Activated naive CD8-positive, alpha-beta T cell treated with anti-CD3 and anti-CD28 coated beads, Interleukin-2, amount 10 ng/mL, durations not matched to agents 7 days and 5 days (primary cell): ENCODE measurements at regions not wholly inside any gene's neighbourhood (a gene's known extent, or its start where the extent isn't known, plus 50 kb on each side); places are given as distances from the start of the nearest gene placed in this dataset.

ENCODE experiments used
- ATAC-seq: fragments of 150-1000 bp; cut with Tn5 transposase; one replicate; pipeline ENCODE4 v1.10.0; 2021; ENCODE audit warnings: low read depth, moderate library complexity
- POLR2A ChIA-PET: fragments of 350-600 bp; sonication (Branson Sonifier 250); formaldehyde crosslinking; loops from one replicate; lab custom pipeline; 2021; ENCODE audit warnings: antibody characterized with exemption; lab: Charles Lee
- DNase-seq: peaks from one replicate; pipeline ENCODE4 v3.0.0; 2021
- H3K27ac Mint-ChIP-seq: one replicate; pipeline ENCODE4 v1.8.0; 2022; ENCODE audit warnings: mild to moderate bottlenecking, mixed read lengths
- H3K27me3 Mint-ChIP-seq: one replicate; pipeline ENCODE4 v1.8.0; 2022; ENCODE audit warnings: mild to moderate bottlenecking, moderate library complexity, mixed read lengths
- H3K36me3 Mint-ChIP-seq: one replicate; pipeline ENCODE4 v1.8.0; 2021; ENCODE audit warnings: mild to moderate bottlenecking, mixed read lengths
- H3K4me1 Mint-ChIP-seq: one replicate; pipeline ENCODE4 v1.8.0; 2021; ENCODE audit warnings: mixed read lengths
- H3K4me3 Mint-ChIP-seq: one replicate; pipeline ENCODE4 v1.8.0; 2022; ENCODE audit warnings: mild to moderate bottlenecking, moderate library complexity, mixed read lengths
- H3K9me3 Mint-ChIP-seq: one replicate; pipeline ENCODE4 v1.8.0; 2021; ENCODE audit warnings: mixed read lengths

DNA sequence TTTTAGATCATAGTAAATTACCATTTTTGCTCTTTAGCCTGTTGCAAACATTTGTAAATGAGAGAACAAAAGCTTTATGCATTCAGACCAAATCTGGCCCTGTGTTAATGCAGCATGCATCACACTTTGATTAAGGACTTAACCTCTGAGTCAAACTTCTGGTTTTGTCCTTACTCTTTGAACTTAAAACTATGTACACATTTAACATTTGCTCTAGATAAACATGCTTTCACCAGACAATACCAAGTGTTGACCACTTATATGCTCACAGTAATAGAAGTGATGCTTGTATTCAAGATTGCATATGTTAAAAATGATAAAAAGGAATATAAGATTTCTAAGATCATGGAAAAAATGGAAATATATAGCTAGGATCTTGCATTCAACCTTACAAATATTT is 1095.3 kb downstream of the ADGRL2 start:
- H3K27ac Mint-ChIP-seq, result no peak overlapping the region
- no peaks in the 10 kb centered on the region for H3K9me3 Mint-ChIP-seq
- H3K36me3 Mint-ChIP-seq, result no peaks in the 10 kb centered on the region
- no peak for DNase-seq
- POLR2A ChIA-PET, result no interaction called here
- no peaks in the 10 kb centered on the region for H3K4me1 Mint-ChIP-seq
- no peak overlapping the region for H3K4me3 Mint-ChIP-seq
- no peak for ATAC-seq
- no peaks in the 10 kb centered on the region for H3K27me3 Mint-ChIP-seq

DNA sequence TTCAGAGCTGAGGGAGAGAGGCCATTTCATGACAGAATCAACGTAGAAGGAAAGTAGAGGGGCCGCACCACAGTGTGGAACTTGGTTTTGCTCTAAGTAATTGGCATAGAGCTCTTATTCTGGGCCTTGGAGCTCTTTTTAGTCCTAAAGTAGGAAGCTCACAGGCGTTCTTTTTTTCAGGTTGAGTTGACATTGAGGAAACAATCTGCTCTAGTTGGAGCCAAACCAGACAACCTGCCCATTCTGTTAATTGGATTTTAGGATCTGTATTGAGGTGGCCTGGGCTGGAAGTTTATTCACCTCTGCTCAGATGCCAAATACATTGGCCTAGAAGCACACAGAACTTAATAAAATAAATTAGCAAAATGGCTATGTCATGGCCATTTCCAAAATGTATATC is 1093.9 kb downstream of the ADGRL2 start:
- no peaks in the 10 kb centered on the region for H3K36me3 Mint-ChIP-seq
- no peak for DNase-seq
- no peak overlapping the region for H3K4me3 Mint-ChIP-seq
- POLR2A ChIA-PET, result no interaction called here
- ATAC-seq, result no peak
- no peaks in the 10 kb centered on the region for H3K27me3 Mint-ChIP-seq
- H3K27ac Mint-ChIP-seq, result no peak overlapping the region
- no peaks in the 10 kb centered on the region for H3K9me3 Mint-ChIP-seq
- no peaks in the 10 kb centered on the region for H3K4me1 Mint-ChIP-seq

DNA sequence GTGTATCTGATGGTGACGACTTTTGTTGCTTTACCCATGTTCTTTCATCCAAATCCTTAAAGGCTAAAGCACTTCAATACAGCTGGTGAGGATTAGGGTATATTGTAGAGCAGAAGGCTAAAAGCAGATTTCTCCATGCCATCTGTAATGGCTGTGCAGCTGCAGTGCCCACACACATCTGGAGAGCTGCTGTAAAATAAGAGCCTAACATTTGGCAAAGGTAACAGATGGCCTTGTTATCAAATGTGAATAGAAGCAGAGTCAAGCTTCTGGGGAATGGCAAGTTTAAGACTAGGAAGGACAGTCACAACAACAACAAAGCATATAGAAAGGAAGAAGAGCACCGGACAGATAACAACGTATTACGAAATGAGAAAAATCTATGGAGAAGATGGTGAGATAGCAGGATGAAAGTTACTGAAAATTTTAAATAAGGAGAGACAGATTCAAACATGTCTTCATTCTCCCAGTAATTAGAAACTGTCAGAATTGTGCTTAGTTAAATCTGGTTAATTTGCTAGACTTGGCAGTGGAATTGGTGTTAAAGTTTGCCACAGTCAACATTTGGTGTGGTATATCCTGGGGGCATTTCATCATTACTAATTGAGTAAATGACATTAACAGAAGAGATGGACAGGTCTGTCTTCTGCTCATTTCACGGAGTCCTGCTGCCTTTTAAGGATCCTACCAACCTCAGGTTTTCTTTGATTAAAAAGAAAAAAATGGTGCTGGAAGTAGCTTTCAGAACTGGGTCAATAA is 1093.2 kb downstream of the ADGRL2 start:
- no peak overlapping the region for H3K4me3 Mint-ChIP-seq
- ATAC-seq (no peak), DNase-seq (no peak)
- no peak overlapping the region for H3K27ac Mint-ChIP-seq
- no peaks in the 10 kb centered on the region for H3K27me3 Mint-ChIP-seq
- H3K9me3 Mint-ChIP-seq, result no peaks in the 10 kb centered on the region
- no peaks in the 10 kb centered on the region for H3K4me1 Mint-ChIP-seq
- POLR2A ChIA-PET, result no interaction called here
- no peaks in the 10 kb centered on the region for H3K36me3 Mint-ChIP-seq

DNA sequence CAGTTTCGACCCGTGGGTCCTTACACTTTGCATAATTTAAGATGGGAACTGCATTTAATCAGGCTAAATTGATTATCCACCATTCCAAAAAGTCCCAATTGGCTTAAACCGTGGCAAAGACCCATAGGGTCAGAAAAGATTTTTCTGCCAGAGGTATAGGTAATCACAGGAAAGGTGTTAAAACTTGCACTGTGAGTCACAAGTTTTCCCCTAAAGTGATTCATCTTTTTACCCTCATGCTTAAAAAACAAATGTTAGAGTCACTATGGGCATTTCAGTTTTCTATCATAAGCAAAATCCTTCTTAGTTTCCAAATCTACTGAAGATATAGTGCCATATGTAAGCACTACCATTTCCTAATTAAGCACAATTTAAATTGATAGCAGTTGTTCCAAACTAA is 1079.8 kb downstream of the ADGRL2 start:
- POLR2A ChIA-PET, result no interaction called here
- no peaks in the 10 kb centered on the region for H3K9me3 Mint-ChIP-seq
- H3K27ac Mint-ChIP-seq, result no peak overlapping the region
- H3K36me3 Mint-ChIP-seq, result no peaks in the 10 kb centered on the region
- no peak overlapping the region for H3K4me3 Mint-ChIP-seq
- no peak for ATAC-seq
- no peak for DNase-seq
- H3K27me3 Mint-ChIP-seq, result no peaks in the 10 kb centered on the region
- H3K4me1 Mint-ChIP-seq, result no peaks in the 10 kb centered on the region

DNA sequence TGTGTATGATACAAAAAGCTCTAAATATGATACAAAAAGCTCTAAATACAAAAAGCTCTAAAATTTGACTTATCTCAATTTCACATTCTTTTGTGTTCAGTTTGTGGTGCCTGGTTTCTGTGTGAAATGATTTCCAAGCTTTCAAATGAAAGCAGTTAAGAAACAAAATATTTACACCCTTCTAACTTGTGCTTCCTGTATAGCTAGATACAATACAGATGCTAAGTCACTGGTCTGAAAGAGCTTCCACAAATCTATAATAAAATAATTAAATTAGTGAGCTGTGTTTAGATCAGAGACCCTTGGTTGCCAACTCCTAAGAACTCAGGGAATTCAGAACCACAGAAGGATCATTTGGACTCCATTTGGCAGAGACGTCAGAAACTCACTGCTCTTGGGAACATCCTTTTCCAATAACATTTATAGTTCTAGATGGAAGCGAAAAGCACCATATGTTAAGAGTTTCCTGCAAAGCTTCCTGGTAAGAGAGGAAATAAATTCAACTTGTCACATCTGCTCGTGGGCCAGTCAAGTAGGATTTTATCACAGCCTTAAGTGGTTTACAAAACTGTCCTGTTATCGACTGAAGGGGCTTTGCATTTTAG is 1079.1 kb downstream of the ADGRL2 start:
- H3K27me3 Mint-ChIP-seq, result no peaks in the 10 kb centered on the region
- POLR2A ChIA-PET, result no interaction called here
- no peak for DNase-seq
- H3K4me1 Mint-ChIP-seq, result no peaks in the 10 kb centered on the region
- no peak overlapping the region for H3K27ac Mint-ChIP-seq
- no peak for ATAC-seq
- H3K9me3 Mint-ChIP-seq, result no peaks in the 10 kb centered on the region
- H3K4me3 Mint-ChIP-seq, result no peak overlapping the region
- no peaks in the 10 kb centered on the region for H3K36me3 Mint-ChIP-seq

DNA sequence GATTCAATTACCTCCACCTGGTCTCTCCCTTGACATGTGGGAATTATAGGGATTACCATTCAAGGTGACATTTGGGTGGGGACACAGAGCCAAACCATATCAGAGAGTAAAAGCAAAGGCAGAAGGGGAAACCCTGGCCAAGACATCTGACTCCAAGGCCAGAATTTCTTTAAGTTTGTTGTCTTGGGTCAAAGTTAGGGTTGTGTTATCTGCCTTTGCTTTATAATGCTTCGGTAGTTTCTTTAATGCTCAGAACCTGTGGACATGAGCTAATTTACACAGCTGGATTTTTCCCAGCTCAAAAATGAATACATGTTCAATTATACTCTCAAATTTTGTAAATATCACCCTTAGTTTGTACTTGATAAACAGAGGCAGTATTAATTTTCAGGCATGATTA is 1074.4 kb downstream of the ADGRL2 start:
- no peaks in the 10 kb centered on the region for H3K4me1 Mint-ChIP-seq
- H3K27ac Mint-ChIP-seq, result no peak overlapping the region
- H3K4me3 Mint-ChIP-seq, result no peak overlapping the region
- H3K9me3 Mint-ChIP-seq, result no peaks in the 10 kb centered on the region
- DNase-seq (no peak), ATAC-seq (no peak)
- no peaks in the 10 kb centered on the region for H3K36me3 Mint-ChIP-seq
- POLR2A ChIA-PET, result no interaction called here
- H3K27me3 Mint-ChIP-seq, result no peaks in the 10 kb centered on the region

DNA sequence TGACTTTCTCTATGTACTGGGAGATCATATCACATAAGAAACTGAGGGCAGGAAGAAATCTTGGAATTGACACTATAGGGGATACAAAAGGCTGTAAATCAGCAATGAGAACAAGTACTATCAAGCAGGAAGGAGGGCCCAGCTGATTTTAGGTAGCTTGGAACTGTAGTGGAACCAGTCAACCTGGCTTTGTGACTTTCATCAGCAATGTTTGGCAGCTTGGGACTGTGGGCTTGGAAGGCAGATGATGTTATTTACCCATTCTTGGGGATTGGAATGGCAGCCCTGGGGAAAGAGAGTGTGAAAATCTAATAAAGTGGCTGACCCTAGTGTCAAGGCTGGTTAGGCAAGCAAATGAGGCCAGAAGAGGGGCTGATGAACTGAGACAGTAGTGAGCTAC is 1073.3 kb downstream of the ADGRL2 start:
- no peak for ATAC-seq
- Mint-ChIP-seq H3K9me3 (no peaks in the 10 kb centered on the region), H3K4me1 (no peaks in the 10 kb centered on the region), H3K27me3 (no peaks in the 10 kb centered on the region), H3K4me3 (no peak overlapping the region), H3K27ac (no peak overlapping the region), H3K36me3 (no peaks in the 10 kb centered on the region)
- DNase-seq, result no peak
- POLR2A ChIA-PET, result no interaction called here

DNA sequence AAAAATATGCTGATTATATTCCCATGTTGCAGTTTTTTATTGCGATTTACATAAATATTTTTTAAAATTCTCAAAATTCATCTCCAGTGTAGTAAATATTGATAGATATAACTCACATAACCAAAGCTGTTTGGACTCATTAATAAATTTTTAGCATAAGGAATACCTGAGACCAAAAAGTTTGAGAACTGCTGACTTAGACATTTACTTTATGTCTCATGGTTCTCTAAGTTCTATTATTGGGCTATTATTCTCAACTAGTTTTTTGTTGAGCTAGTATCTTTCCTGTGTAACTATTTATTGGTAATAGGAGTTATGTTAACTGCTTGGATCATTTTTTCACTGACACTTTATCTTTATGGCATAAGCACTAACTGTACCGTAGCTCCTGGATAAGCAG is 1069.6 kb downstream of the ADGRL2 start:
- no peaks in the 10 kb centered on the region for H3K27me3 Mint-ChIP-seq
- no peak for ATAC-seq
- POLR2A ChIA-PET, result no interaction called here
- H3K4me3 Mint-ChIP-seq, result no peak overlapping the region
- H3K4me1 Mint-ChIP-seq, result no peaks in the 10 kb centered on the region
- H3K9me3 Mint-ChIP-seq, result no peaks in the 10 kb centered on the region
- no peak for DNase-seq
- H3K27ac Mint-ChIP-seq, result no peak overlapping the region
- no peaks in the 10 kb centered on the region for H3K36me3 Mint-ChIP-seq

DNA sequence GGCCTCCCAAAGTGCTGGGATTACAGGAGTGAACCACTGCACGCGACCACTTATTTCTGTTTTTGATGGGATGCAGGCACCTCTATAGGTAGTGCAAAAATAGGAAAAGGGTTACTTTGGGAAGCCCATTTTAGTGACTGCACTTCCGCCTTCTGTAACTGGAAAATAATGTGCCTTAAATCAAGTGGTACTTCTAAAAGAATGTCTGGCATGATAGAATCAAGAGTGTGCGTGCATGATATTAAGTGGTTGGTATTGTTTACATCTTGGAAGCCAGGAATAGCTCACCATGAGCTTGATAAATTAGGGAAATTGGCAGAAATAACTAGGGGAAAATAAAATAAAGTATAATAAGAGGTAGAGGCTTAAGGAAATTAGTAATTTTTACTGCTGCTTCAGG is 1067.0 kb downstream of the ADGRL2 start:
- Mint-ChIP-seq H3K9me3 (no peaks in the 10 kb centered on the region), H3K36me3 (no peaks in the 10 kb centered on the region), H3K27me3 (no peaks in the 10 kb centered on the region), H3K27ac (no peak overlapping the region), H3K4me1 (no peaks in the 10 kb centered on the region), H3K4me3 (no peak overlapping the region)
- POLR2A ChIA-PET, result no interaction called here
- DNase-seq, result no peak
- no peak for ATAC-seq

DNA sequence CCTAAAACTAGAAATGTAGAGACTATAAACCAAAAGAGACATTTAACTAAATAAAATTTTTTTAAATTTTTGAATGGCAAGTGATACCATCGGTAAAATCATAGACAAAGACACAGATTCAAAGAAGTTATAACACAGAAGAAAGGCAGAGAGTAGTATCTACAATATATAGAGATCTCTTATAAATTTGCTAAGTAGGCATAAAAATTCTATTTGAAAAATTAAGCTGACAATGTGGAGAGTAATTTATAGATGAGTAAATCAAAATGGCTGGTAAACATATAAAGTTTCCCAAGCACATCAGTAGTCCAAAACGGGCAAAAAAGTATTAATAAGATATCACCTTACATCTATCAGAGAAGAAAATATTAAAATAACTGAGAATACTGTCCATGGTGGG is 1061.0 kb downstream of the ADGRL2 start:
- Mint-ChIP-seq H3K4me1 (no peaks in the 10 kb centered on the region), H3K9me3 (no peaks in the 10 kb centered on the region), H3K36me3 (no peaks in the 10 kb centered on the region), H3K27ac (no peak overlapping the region), H3K4me3 (no peak overlapping the region), H3K27me3 (no peaks in the 10 kb centered on the region)
- DNase-seq, result no peak
- POLR2A ChIA-PET, result no interaction called here
- no peak for ATAC-seq

DNA sequence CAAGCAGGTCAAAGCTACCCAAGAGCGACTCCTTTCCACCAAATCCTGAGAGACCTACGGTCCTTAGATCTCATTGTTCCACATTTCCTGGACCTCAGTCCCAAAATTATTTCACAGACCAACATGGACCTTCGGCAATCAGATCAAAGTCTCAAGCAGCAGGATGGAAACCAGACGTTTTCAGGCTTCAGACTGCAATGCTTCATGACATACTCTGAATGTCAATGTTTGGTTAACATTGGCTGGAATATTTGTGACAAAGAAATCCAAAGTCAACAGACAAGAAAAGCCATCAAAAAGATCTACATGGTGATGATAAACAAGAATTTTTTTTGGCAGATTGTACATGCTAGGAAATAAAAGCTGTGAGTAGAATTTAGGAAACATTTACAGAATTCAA is 1057.3 kb downstream of the ADGRL2 start:
- ATAC-seq, result no peak
- no peaks in the 10 kb centered on the region for H3K9me3 Mint-ChIP-seq
- H3K27ac Mint-ChIP-seq, result no peak overlapping the region

DNA sequence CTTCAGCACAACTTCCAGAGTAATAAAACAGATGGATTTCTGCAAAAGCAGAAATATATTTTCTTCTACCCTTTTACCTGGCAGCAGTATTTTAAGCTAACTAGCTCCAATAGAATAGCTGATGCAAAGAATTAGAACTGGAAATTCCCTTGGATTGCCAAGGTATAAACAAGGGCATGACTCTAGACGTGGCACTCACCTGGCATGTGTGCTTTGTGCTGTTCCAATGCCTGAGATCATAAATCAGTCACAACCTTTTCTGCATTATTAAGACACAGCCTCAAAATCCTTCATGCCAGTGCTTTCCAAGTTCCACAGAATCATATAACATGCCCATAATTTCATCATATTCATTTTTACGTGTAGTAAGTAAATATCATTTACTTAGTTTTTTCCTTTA is 1048.7 kb downstream of the ADGRL2 start:
- no peaks in the 10 kb centered on the region for H3K27me3 Mint-ChIP-seq
- H3K9me3 Mint-ChIP-seq, result no peaks in the 10 kb centered on the region

More for the DNA sequence above, 1057.3 kb downstream of the ADGRL2 start:
- no peaks in the 10 kb centered on the region for H3K4me1 Mint-ChIP-seq
- POLR2A ChIA-PET, result no interaction called here
- H3K36me3 Mint-ChIP-seq, result no peaks in the 10 kb centered on the region
- DNase-seq, result no peak
- H3K27me3 Mint-ChIP-seq, result no peaks in the 10 kb centered on the region
- H3K4me3 Mint-ChIP-seq, result no peak overlapping the region

DNA sequence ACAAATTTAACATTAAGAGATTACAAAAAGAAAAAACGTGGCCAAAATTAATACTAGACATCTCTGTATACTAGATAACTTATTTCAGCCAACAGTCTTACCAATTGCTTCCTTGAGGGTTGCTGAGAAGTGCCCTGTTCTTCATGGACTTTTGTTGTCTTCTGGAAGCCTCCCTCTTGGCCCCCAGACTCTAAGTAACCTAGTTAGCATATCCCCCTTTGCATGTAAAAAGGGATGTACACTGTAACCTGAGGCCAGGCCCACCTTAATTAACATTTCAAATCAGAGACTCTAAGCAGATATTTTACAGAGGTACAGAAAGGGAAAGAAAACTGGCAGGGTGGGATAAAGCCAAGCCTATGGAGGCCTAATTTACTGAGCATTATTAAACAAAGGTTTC is 1047.3 kb downstream of the ADGRL2 start:
- ATAC-seq, result no peak
- H3K36me3 Mint-ChIP-seq, result no peaks in the 10 kb centered on the region
- H3K4me3 Mint-ChIP-seq, result no peak overlapping the region
- no peak overlapping the region for H3K27ac Mint-ChIP-seq
- no peaks in the 10 kb centered on the region for H3K9me3 Mint-ChIP-seq
- DNase-seq, result no peak
- POLR2A ChIA-PET, result no interaction called here
- no peaks in the 10 kb centered on the region for H3K27me3 Mint-ChIP-seq
- no peaks in the 10 kb centered on the region for H3K4me1 Mint-ChIP-seq

More for the DNA sequence above, 1048.7 kb downstream of the ADGRL2 start:
- no peaks in the 10 kb centered on the region for H3K36me3 Mint-ChIP-seq
- no peak for DNase-seq
- no peak overlapping the region for H3K4me3 Mint-ChIP-seq
- H3K4me1 Mint-ChIP-seq, result no peaks in the 10 kb centered on the region
- POLR2A ChIA-PET, result no interaction called here
- ATAC-seq, result no peak
- no peak overlapping the region for H3K27ac Mint-ChIP-seq

DNA sequence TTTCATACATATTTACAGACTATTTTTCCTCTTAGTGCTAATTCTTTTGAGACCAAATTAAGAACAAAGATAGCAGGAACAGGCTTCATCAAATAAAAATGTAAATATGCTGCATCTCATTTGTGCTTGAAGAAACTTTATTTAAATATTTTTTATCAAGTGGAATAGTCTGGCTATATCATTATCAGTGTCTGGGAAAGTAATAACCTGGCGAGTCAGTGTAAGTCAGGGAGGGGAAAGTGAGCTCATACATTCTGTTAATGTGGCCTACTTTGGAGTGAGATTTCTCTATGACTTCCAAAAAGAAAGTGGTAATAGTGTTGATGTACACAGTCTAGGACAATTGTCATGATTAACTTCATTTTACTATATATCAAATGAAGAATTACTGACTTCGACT is 1045.1 kb downstream of the ADGRL2 start:
- Mint-ChIP-seq H3K27ac (no peak overlapping the region), H3K4me3 (no peak overlapping the region), H3K4me1 (no peaks in the 10 kb centered on the region), H3K9me3 (no peaks in the 10 kb centered on the region), H3K36me3 (no peaks in the 10 kb centered on the region), H3K27me3 (no peaks in the 10 kb centered on the region)
- POLR2A ChIA-PET, result no interaction called here
- ATAC-seq (no peak), DNase-seq (no peak)
